GM12878 (cell line): ENCODE measurements at regions not wholly inside any gene's neighbourhood (a gene's known extent, or its start where the extent isn't known, plus 50 kb on each side); places are given as distances from the start of the nearest gene placed in this dataset.

Experiments
- ATAC-seq: fragments of 200-7000 bp; cut with Tn5 transposase; 3 replicates; pipeline ENCODE4 v1.9.1; 2020; ENCODE audit warnings: mild to moderate bottlenecking, moderate library complexity
- BruUV-seq: library from RNA; stranded (reverse); fragments of 400-500 nt; replicated peaks from 2 replicates; lab custom pipeline; 2021; lab: Mats Ljungman, UMichigan
- CTCF ChIA-PET: fragments of 300-600 bp; sonication (Branson Sonifier 250); formaldehyde crosslinking; extraction: SDS; loops from one replicate; lab custom pipeline; 2021; ENCODE audit warnings: inconsistent platforms; lab: Yijun Ruan, JAX
- POLR2A ChIA-PET: fragments of 350-600 bp; formaldehyde crosslinking; extraction: SDS; loops from one replicate; lab custom pipeline; 2021; ENCODE audit warnings: inconsistent platforms; lab: Charles Lee
- RAD21 ChIA-PET: fragments of 300-600 bp; sonication (Branson Sonifier 250); formaldehyde crosslinking; loops from one replicate; lab custom pipeline; 2023; ENCODE audit warnings: antibody characterized with exemption; ENCODE audit not compliant: unreplicated experiment; lab: Charles Lee
- SMC1A ChIA-PET: fragments of 300-600 bp; sonication (Branson Sonifier 250); formaldehyde crosslinking; loops from one replicate; lab custom pipeline; 2023; ENCODE audit not compliant: unreplicated experiment, uncharacterized antibody; lab: Charles Lee
- DNase-seq: peaks from one replicate; pipeline ENCODE4 v3.0.0-alpha.2; 2011; ENCODE audit warnings: low read depth, low spot score
- FAIRE-seq: peaks from 3 replicates; lab custom pipeline; 2011; peaks lifted over from hg19 to GRCh38; lab: Jason Lieb, UNC
- H2AFZ ChIP-seq: 2 replicates; pipeline ENCODE4 v1.6.0; 2011; ENCODE audit warnings: low read depth, low read length, control low read depth; ENCODE audit not compliant: control insufficient read depth
- H3K27ac ChIP-seq: 2 replicates; pipeline ENCODE4 v1.5.1; 2011; ENCODE audit warnings: control low read depth; ENCODE audit not compliant: control insufficient read depth, insufficient read depth
- H3K27me3 ChIP-seq, 2 experiments: replicated peaks in 1 of 2; 2 replicates each; pipeline versions ENCODE4 v1.6.0 to v1.6.1; 2011; ENCODE audit warnings: low read length in 1 of 2; ENCODE audit not compliant: control insufficient read depth in 2 of 2, insufficient read depth in 2 of 2
- H3K36me3 ChIP-seq, 2 experiments: 2 replicates each; pipeline ENCODE4 v1.5.1; 2011; ENCODE audit warnings: low read length in 1 of 2; ENCODE audit not compliant: control insufficient read depth in 2 of 2, insufficient read depth in 2 of 2
- H3K4me1 ChIP-seq: 2 replicates; pipeline ENCODE4 v1.6.1; 2011; ENCODE audit warnings: mild to moderate bottlenecking, low read length, moderate library complexity, mixed read lengths; ENCODE audit not compliant: control insufficient read depth, insufficient read depth
- H3K4me2 ChIP-seq: 2 replicates; pipeline ENCODE4 v1.6.0; 2011; ENCODE audit warnings: control low read depth; ENCODE audit not compliant: control insufficient read depth, insufficient read depth
- H3K4me3 ChIP-seq: fragments of 200-600 bp; sonication (generic); 2 replicates; pipeline ENCODE4 v1.5.1; 2016
- H3K79me2 ChIP-seq: 2 replicates; pipeline ENCODE4 v1.6.0; 2011; ENCODE audit warnings: low read length; ENCODE audit not compliant: control insufficient read depth, insufficient read depth
- H3K9ac ChIP-seq: 2 replicates; pipeline ENCODE4 v1.8.0; 2011; ENCODE audit warnings: low read length, control low read depth, mixed read lengths; ENCODE audit not compliant: control insufficient read depth, insufficient read depth
- H3K9me3 ChIP-seq: replicated peaks from 3 replicates; pipeline ENCODE4 v1.5.1; 2011; ENCODE audit warnings: mild to moderate bottlenecking, low read length; ENCODE audit not compliant: control insufficient read depth, insufficient read depth
- H4K20me1 ChIP-seq: 2 replicates; pipeline ENCODE4 v1.6.0; 2011; ENCODE audit not compliant: control insufficient read depth, insufficient read depth
- BHLHE40 ChIP-seq, 2 experiments: fragments of 450-650 bp in 1 of 2; IDR thresholded peaks; 2 replicates each; pipeline ENCODE4 v1.6.1; 2011 to 2017; ENCODE audit warnings: low read depth in 2 of 2, borderline replicate concordance in 1 of 2, improper control_type of control experiment in 1 of 2, low read length in 1 of 2, mild to moderate bottlenecking in 1 of 2
- CHD2 ChIP-seq: IDR thresholded peaks from 2 replicates; pipeline ENCODE4 v1.6.1; 2011; ENCODE audit warnings: low read depth, low read length, improper control_type of control experiment, borderline replicate concordance
- EZH2 ChIP-seq: IDR thresholded peaks from 2 replicates; pipeline ENCODE4 v1.6.1; 2012; ENCODE audit warnings: low read depth, mild to moderate bottlenecking, control low read depth, inconsistent platforms, low read length, borderline replicate concordance; ENCODE audit not compliant: control insufficient read depth
- FOS ChIP-seq: IDR thresholded peaks from 3 replicates; pipeline ENCODE4 v1.6.1; 2011; ENCODE audit warnings: borderline replicate concordance; ENCODE audit not compliant: insufficient read length; ENCODE audit errors: extremely low read depth
- POLR2AphosphoS2 ChIP-seq: IDR thresholded peaks from 2 replicates; pipeline ENCODE4 v1.6.1; 2011; ENCODE audit warnings: low read depth, mild to moderate bottlenecking, low read length, improper control_type of control experiment, moderate library complexity
- POLR2AphosphoS5 ChIP-seq: IDR thresholded peaks from 2 replicates; pipeline ENCODE4 v1.6.1; 2011; ENCODE audit warnings: mild to moderate bottlenecking, low read length, inconsistent platforms
- SIX5 ChIP-seq: IDR thresholded peaks from 2 replicates; pipeline ENCODE4 v1.6.1; 2011; ENCODE audit warnings: mild to moderate bottlenecking, low read depth, low read length, moderate library complexity; ENCODE audit not compliant: severe bottlenecking
- SRF ChIP-seq, 2 experiments: IDR thresholded peaks; 2 replicates each; pipeline ENCODE4 v1.6.1; 2011; ENCODE audit warnings: low read depth in 2 of 2, low read length in 2 of 2, mild to moderate bottlenecking in 1 of 2, moderate library complexity in 1 of 2
- TCF12 ChIP-seq: IDR thresholded peaks from 2 replicates; pipeline ENCODE4 v1.6.1; 2011; ENCODE audit warnings: low read depth, mild to moderate bottlenecking, low read length
- YY1 ChIP-seq: IDR thresholded peaks from 2 replicates; pipeline ENCODE4 v1.6.1; 2011; ENCODE audit warnings: low read depth, mild to moderate bottlenecking, low read length
- ZZZ3 ChIP-seq: IDR thresholded peaks from 2 replicates; pipeline ENCODE4 v1.6.1; 2011; ENCODE audit warnings: low read depth; ENCODE audit not compliant: control insufficient read depth, insufficient read length
- WGBS: methylation state at CpG from one replicate; pipeline ENCODE4 v1.1.6; 2016; ENCODE audit warnings: low lambda C conversion rate; ENCODE audit not compliant: insufficient replicate concordance, insufficient coverage; ENCODE audit errors: missing lambda C conversion rate; 5-methylcytosine and 5-hydroxymethylcytosine counted together
- in situ Hi-C: fragments of 300-500 bp; cut with MboI; formaldehyde crosslinking; loops from 9 replicates; pipeline ENCODE4 v1.14.3; 2018; ENCODE audit warnings: mixed read lengths
- intact Hi-C: fragments of 100-400 bp; cut with micrococcal nuclease; formaldehyde crosslinking; loops from one replicate; pipeline ENCODE4 v1.14.2; 2022; ENCODE audit not compliant: unreplicated experiment
- TF ChIP-seq, protein P1 (sequence below): fragments of 450-650 bp; IDR thresholded peaks from 2 replicates; pipeline ENCODE4 v1.6.1; 2017; ENCODE audit warnings: low read depth, mild to moderate bottlenecking, moderate library complexity
- TF ChIP-seq, protein P2 (sequence below): fragments of 450-650 bp; IDR thresholded peaks from 2 replicates; pipeline ENCODE4 v1.6.1; 2016; ENCODE audit warnings: mild to moderate bottlenecking
- TF ChIP-seq, protein P3 (sequence below): fragments of 150-350 bp; IDR thresholded peaks from 2 replicates; pipeline ENCODE4 v1.6.1; 2014; ENCODE audit warnings: mild to moderate bottlenecking, low read depth, low read length
- TF ChIP-seq, protein P4 (sequence below): fragments of 450-650 bp; conservative IDR thresholded peaks from 2 replicates; pipeline ENCODE4 v1.6.1; 2017; ENCODE audit warnings: mild to moderate bottlenecking, moderate library complexity
- TF ChIP-seq, protein P5 (sequence below): fragments of 450-650 bp; IDR thresholded peaks from 2 replicates; pipeline ENCODE4 v1.6.1; 2018; ENCODE audit warnings: mild to moderate bottlenecking, low read depth, moderate library complexity; ENCODE audit not compliant: partially characterized antibody

DNA sequence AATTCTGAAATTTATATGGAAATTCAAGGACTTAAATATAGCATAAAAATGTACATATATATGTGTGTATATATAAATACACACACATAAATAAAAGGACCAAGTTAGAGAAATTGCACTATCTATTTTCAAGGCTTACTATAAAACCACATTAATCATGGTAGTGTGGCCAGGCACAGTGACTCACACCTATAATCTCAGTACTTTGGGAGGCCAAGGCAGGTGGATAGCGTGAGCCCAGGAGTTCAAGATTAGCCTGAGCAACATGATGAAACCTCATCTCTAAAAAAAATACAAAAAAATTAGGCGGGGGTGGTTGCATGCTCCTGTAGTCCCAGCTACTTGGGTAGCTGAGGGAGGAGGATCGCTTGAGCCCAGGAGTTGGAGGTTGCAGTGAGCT is 171.4 kb upstream of the GORAB start:
- Histone ChIP-seq H3K9me3 (no peaks in the 10 kb centered on the region), H3K27me3 (no peaks in the 10 kb centered on the region), H3K79me2 (no peaks in the 10 kb centered on the region), H3K36me3 (no peaks in the 10 kb centered on the region), H3K9ac (no peak overlapping the region), H4K20me1 (no peaks in the 10 kb centered on the region), H3K27ac (no peak overlapping the region), H3K4me1 (no peaks in the 10 kb centered on the region), H2AFZ (no peak overlapping the region), H3K4me2 (no peak overlapping the region), H3K4me3 (no peak overlapping the region)
- no TSS peak for BruUV-seq
- intact Hi-C loops (no loop called here), in situ Hi-C loops (no loop called here)
- CTCF ChIA-PET = no interaction called here
- POLR2A ChIA-PET = no interaction called here
- SMC1A ChIA-PET = no interaction called here
- DNase-seq = no peak
- RAD21 ChIA-PET = no interaction called here
- ATAC-seq = no peak
- no peak for FAIRE-seq
- 37% methylated on average over 3 of the region's 3 CpGs for WGBS
- TF ChIP-seq, protein P1, sequence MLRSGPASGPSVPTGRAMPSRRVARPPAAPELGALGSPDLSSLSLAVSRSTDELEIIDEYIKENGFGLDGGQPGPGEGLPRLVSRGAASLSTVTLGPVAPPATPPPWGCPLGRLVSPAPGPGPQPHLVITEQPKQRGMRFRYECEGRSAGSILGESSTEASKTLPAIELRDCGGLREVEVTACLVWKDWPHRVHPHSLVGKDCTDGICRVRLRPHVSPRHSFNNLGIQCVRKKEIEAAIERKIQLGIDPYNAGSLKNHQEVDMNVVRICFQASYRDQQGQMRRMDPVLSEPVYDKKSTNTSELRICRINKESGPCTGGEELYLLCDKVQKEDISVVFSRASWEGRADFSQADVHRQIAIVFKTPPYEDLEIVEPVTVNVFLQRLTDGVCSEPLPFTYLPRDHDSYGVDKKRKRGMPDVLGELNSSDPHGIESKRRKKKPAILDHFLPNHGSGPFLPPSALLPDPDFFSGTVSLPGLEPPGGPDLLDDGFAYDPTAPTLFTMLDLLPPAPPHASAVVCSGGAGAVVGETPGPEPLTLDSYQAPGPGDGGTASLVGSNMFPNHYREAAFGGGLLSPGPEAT = no peak
- TF ChIP-seq TCF12 (no peak), SRF (IDR thresholded peaks at IDR 0.05; ENCODE audit: low read depth in 2 of 2, low read length in 2 of 2) (no peak), YY1 (no peak), EZH2 (no peak), POLR2AphosphoS2 (no peak), SIX5 (no peak), CHD2 (no peak), FOS (no peak), ZZZ3 (no peak), POLR2AphosphoS5 (no peak), BHLHE40 (IDR thresholded peaks at IDR 0.05; ENCODE audit: borderline replicate concordance in 1 of 2, low read depth in 2 of 2, low read length in 1 of 2) (no peak)
- TF ChIP-seq, protein P2, sequence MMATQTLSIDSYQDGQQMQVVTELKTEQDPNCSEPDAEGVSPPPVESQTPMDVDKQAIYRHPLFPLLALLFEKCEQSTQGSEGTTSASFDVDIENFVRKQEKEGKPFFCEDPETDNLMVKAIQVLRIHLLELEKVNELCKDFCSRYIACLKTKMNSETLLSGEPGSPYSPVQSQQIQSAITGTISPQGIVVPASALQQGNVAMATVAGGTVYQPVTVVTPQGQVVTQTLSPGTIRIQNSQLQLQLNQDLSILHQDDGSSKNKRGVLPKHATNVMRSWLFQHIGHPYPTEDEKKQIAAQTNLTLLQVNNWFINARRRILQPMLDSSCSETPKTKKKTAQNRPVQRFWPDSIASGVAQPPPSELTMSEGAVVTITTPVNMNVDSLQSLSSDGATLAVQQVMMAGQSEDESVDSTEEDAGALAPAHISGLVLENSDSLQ = no peak
- TF ChIP-seq, protein P3, sequence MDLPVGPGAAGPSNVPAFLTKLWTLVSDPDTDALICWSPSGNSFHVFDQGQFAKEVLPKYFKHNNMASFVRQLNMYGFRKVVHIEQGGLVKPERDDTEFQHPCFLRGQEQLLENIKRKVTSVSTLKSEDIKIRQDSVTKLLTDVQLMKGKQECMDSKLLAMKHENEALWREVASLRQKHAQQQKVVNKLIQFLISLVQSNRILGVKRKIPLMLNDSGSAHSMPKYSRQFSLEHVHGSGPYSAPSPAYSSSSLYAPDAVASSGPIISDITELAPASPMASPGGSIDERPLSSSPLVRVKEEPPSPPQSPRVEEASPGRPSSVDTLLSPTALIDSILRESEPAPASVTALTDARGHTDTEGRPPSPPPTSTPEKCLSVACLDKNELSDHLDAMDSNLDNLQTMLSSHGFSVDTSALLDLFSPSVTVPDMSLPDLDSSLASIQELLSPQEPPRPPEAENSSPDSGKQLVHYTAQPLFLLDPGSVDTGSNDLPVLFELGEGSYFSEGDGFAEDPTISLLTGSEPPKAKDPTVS = no peak
- TF ChIP-seq, protein P4, sequence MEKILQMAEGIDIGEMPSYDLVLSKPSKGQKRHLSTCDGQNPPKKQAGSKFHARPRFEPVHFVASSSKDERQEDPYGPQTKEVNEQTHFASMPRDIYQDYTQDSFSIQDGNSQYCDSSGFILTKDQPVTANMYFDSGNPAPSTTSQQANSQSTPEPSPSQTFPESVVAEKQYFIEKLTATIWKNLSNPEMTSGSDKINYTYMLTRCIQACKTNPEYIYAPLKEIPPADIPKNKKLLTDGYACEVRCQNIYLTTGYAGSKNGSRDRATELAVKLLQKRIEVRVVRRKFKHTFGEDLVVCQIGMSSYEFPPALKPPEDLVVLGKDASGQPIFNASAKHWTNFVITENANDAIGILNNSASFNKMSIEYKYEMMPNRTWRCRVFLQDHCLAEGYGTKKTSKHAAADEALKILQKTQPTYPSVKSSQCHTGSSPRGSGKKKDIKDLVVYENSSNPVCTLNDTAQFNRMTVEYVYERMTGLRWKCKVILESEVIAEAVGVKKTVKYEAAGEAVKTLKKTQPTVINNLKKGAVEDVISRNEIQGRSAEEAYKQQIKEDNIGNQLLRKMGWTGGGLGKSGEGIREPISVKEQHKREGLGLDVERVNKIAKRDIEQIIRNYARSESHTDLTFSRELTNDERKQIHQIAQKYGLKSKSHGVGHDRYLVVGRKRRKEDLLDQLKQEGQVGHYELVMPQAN = no peak
- TF ChIP-seq, protein P5, sequence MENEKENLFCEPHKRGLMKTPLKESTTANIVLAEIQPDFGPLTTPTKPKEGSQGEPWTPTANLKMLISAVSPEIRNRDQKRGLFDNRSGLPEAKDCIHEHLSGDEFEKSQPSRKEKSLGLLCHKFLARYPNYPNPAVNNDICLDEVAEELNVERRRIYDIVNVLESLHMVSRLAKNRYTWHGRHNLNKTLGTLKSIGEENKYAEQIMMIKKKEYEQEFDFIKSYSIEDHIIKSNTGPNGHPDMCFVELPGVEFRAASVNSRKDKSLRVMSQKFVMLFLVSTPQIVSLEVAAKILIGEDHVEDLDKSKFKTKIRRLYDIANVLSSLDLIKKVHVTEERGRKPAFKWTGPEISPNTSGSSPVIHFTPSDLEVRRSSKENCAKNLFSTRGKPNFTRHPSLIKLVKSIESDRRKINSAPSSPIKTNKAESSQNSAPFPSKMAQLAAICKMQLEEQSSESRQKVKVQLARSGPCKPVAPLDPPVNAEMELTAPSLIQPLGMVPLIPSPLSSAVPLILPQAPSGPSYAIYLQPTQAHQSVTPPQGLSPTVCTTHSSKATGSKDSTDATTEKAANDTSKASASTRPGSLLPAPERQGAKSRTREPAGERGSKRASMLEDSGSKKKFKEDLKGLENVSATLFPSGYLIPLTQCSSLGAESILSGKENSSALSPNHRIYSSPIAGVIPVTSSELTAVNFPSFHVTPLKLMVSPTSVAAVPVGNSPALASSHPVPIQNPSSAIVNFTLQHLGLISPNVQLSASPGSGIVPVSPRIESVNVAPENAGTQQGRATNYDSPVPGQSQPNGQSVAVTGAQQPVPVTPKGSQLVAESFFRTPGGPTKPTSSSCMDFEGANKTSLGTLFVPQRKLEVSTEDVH = no peak
